ENCODE measurements at regions not wholly inside any gene's neighbourhood (a gene's known extent, or its start where the extent isn't known, plus 50 kb on each side); places are given as distances from the start of the nearest gene placed in this dataset.

- DNase-seq, result no peak
Measured at GRCh38 chr4:165613581-165613980, 234.8 kb downstream of the CPE start.

DNA sequence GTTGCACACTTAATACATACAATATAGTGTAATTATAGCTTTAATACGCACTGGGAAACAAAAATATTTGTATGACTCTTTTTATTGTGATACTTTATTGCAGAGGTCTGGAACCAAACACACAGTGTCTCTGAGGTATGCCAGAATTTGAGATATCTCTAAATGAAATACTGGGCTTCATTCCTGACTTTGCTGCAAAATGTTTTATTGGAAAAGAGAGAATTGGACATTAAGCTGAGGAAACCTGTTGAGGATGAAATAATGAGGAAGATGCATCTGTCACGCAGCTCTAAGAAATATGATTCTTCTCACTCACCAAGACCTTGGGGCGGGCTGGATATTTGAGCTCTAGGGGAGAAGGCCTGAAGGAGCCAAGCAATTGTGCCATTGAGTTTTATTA lies 242.1 kb downstream of the CPE start:
- no peak for DNase-seq

DNA sequence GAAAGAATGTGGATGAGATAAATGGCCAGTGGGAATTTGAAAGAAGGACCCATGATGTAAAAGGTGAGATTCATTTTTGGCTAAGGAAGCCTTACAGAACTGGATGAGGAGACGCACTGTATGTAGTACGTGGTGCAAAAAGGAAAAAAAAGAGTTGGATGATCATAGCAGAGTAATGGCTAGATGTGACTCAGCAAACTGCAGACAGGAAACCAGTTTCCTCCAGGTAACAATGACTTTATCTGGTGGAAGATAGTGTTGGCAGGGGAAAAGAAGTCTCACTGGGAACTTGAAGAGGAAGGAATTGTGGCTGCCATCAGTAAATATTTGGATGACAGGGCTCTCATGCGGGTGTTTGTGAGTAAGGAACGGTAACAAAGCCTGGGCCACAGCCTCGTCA lies 243.2 kb downstream of the CPE start:
- no peak for DNase-seq

GRCh38 chr4:165625281-165625680 lies 246.5 kb downstream of the CPE start:
- DNase-seq, result no peak

DNA sequence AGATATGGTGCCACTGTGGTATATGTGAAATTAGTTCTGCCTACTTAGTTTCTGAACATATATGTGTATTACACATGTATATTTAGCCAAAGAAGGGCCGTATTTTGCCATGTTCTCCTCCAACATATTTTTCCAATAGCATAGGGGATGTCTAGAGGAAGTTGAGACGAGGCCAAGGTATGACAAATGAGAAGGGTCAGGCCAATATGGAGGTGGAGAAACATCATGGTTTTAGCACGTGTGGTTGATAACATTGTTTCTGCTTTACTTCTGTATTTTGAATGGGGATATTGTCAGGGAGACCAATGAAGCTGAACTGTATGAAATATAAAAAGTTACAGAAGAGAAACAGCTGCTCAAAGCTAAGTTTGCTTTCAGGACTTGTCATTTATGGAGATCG lies 246.7 kb upstream of the TLL1 start:
- DNase-seq, result no peak

DNA sequence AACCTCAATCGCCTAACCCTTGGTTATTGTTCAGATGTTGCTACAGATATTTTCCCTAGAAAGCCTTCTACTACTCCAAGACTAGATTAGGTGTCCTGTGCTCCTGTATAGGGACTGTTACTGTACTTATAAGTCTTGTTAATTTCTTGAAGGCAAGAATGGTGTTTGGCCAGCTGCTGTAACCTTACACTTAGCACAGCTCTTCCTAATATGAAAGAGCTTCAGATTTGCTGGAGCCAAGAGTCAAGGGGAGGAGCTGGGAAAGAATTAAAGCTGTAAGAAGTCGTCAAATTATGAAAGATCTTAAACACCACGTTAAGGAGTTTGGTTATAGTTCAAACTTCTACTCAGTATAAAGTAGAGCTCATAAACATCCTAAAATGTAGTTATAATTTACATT lies 245.9 kb upstream of the TLL1 start:
- no peak for DNase-seq

- DNase-seq, result no peak
Measured at GRCh38 chr4:165627548-165627947, 245.5 kb upstream of the TLL1 start.

- DNase-seq, result no peak
Measured at GRCh38 chr4:165628572-165628971, 244.5 kb upstream of the TLL1 start.

DNA sequence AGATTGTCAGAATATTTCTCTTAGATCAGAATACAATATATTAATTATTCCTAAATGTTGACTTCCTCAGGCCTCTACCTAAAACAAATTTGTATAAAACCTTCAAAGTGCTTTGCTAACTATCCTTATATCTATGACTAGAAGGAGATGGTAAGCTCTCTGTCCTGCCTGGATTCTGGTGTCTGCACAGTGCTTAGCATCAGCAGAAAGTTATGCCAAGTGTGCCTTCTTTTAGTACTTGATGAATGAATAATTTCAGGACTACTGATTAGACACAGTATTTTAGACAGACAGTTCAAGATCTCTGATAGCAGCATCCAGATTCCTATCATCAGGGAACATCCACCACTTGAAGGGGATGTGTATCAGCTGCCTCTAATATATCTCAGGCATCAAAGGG lies 242.4 kb upstream of the TLL1 start:
- DNase-seq, result no peak

GRCh38 chr4:165631208-165631894 lies 241.7 kb upstream of the TLL1 start:
- no peak for DNase-seq

DNA sequence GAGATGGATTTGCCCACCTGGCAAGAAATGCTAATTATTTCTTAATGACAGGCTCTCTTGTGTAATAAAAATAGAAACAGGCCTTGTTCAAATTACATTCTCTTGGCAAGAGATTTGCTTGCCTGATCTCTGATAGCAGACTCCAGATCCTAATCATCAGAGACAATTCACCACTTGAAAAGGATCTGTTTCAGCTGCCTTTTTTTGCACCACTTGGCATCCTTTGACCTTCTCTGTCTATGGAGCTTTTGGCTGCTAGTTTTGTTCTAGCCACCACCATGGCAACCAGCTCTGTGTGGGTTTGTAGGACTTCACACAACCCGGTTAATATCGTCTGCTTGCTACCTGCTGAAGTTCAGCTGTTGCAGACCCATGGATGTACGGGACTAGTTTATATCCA lies 241.1 kb upstream of the TLL1 start:
- DNase-seq, result no peak

- DNase-seq, result no peak
Measured at GRCh38 chr4:165634766-165635165, 238.3 kb upstream of the TLL1 start.

DNA sequence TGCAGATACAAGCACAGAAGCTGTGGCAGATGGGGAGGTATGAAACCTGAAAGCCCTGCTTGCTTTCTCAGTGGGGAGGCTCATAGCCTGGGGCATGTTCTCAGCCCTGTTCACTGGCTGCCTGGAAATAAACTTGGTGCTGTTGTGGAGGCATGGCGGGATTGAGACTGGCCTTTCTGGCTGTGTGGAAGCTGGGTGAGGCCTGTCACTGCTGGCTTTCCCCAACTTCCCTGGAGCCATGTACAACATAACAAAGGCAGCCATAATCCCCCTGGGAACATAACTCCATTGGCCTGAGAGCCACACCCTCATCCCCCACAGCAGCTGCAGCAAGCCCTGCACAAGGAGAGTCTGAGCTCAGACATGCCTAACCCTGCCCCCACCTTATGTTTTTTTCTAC lies 237.7 kb upstream of the TLL1 start:
- DNase-seq, result no peak

- DNase-seq, result no peak
Measured at GRCh38 chr4:165635951-165636350, 237.1 kb upstream of the TLL1 start.

DNA sequence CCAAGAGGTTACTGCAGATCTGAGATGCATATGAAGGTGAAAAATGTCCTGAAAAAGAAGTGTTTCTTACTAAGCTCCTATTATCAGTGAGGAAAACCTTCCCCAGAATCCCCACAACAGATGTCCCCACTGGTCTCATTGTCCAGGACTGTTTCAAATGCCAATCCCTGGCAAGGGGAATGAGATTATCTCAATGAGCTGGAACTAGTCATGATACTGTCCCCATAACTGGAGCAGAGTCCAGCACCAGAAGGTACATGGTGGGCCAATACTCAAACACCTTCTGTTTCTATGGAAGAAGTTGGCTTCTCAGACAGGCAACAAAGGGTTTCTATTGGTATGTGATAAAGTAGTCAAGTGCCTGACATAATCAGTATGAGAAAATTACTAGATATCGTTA lies 221.1 kb upstream of the TLL1 start:
- DNase-seq, result no peak

DNA sequence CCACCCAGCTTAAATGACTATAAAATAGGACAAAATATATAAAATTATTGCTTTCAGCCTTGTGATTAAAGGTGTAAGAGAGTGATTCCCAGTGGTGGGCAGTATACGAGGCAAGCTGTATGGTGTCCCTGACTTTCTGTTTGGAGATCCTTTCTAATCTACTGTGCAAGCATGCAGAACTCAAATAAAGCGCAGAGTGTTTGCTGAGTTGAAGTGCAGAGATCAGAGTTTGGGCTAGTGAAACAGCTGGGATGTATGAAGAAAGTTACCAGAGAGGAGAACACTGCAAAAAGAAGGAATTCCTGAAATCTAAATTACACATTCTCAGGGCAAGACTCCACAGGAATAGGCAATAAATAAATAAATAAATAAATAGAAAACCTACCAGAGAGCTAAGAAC lies 218.5 kb upstream of the TLL1 start:
- DNase-seq, result no peak

DNA sequence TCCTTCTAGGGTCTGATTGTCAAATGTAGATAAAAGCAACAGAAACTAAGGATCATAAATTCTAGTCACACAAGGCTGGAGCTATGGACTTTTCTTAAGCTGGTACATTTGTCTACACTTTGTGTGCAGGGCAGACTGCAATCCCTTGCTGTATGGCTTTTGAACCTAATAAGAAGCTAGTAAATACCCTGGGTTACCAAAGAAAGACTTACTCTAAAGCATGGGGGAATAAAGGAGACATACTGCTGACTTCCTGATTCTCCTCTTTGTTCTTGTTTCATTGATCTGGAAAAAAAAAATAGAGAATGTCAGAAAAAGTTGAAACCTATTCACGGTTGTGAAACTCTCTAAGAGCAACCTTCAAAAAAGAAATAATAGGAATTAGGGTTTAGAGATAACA lies 216.6 kb upstream of the TLL1 start:
- DNase-seq, result no peak

- DNase-seq, result no peak
Measured at GRCh38 chr4:165656829-165657490, 216.1 kb upstream of the TLL1 start.

- DNase-seq, result no peak
Measured at GRCh38 chr4:165662341-165662740, 210.7 kb upstream of the TLL1 start.

DNA sequence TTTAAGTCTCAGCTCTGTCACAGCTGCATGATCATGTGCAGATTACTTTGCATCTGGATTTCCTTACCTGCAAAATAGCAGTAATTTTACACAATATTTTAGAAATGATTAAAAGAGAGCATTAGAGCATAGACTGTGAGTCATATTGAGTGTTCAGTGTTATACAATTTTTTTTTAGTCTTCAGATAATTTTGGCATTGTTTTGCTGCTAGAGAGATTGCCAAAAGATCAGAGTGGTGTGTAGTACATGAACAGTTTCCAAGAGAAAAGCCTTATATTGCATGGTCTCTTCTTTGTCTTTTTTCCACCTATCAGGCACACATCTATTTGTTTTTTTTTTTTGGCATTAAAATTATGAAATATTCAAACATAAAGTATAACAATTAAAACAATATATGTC lies 209.6 kb upstream of the TLL1 start:
- DNase-seq, result no peak

- no peak for DNase-seq
Measured at GRCh38 chr4:165666836-165667235, 206.2 kb upstream of the TLL1 start.

DNA sequence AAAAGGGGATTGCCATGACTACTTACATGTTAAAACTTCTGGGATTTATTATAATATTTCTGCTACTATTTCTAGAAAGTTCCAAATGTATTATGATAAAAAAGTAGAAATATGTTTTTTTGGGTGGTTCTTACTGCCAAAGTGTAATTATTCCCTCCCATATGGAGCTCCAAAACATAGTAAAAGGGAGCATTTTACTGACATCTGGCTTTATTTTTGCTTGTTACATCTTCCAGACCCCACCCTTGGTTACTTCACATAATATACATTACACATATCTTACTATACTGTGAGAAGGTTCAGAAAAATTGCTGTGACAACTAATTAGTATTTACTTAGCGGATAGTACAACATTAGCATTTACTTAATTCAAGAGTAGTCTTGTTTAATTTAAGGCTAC lies 205.1 kb upstream of the TLL1 start:
- no peak for DNase-seq

- no peak for DNase-seq
Measured at GRCh38 chr4:165668694-165669093, 204.3 kb upstream of the TLL1 start.

DNA sequence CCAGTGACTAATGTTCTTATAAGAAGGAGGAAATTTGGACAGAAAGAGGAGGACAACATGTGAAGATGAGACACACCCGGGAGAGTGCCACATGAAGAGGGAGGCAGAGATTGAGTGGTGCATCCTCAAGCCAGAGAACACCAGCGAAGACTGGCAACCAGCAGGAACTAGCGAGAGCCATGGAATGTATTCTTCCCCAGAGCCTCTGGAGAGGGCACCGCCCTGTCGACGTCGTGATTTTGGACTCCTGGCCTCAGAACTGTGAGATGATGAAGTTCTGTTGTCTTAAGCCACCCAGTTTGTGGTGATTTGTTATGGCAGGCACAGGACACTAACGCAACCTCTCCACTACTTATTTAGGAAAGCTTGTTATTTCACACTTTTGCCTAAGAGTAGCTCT lies 196.0 kb upstream of the TLL1 start:
- DNase-seq, result no peak

Data from NCI-H510A treated with DMSO at 0.1 percent for 48 hours (cell line).